ENCODE measurements at regions not wholly inside any gene's neighbourhood (a gene's known extent, or its start where the extent isn't known, plus 50 kb on each side); places are given as distances from the start of the nearest gene placed in this dataset.
A peak's percentile ranks its signal among the peaks of the same experiment; 100 is the strongest.

- ChIA-PET CTCF (interaction anchor here (0.6 kb wide), 1 partner anchor 73 kb away, joined by 10 read pairs; no protein-coding TSS in a partner anchor), POLR2A (ENCODE audit: unreplicated experiment) (interaction anchor here (0.6 to 0.7 kb wide), 2 partner anchors 73 to 877 kb away, joined by 3 to 6 read pairs; no protein-coding TSS in a partner anchor)
- H3K36me3 ChIP-seq (ENCODE audit: low read depth): no peaks in the 10 kb centered on the region
- H3K4me1 ChIP-seq (replicated peaks; ENCODE audit: insufficient read depth): peaks cover 66% of the 10 kb centered on the region
- H3K9me3 ChIP-seq (ENCODE audit: insufficient read depth, low read depth): no peaks in the 10 kb centered on the region
- H3K27ac ChIP-seq: peak overlapping the region; percentile 88
- H4K20me1 ChIP-seq (ENCODE audit: insufficient read depth): no peaks in the 10 kb centered on the region
- peaks cover 42% of the 10 kb centered on the region for H3F3A ChIP-seq (ENCODE audit: insufficient read depth, low read depth)
- no peaks in the 10 kb centered on the region for H3K27me3 ChIP-seq (ENCODE audit: insufficient read depth, low read depth)
- no peaks in the 10 kb centered on the region for H3K79me2 ChIP-seq (ENCODE audit: low read depth)
- intact Hi-C loops (cut with micrococcal nuclease; ENCODE audit: unreplicated experiment): loop anchor here (5.0 to 10.0 kb wide), 3 partner anchors 301 to 883 kb away; partner anchors contain the start of genes DYNLT1 and TMEM242
- no peak overlapping the region for H2AFZ ChIP-seq
- H3K4me3 ChIP-seq: no peak overlapping the region
- TF ChIP-seq EZH2 (IDR thresholded peaks at IDR 0.05; ENCODE audit: low read depth): no peak
- BruUV-seq (replicated peaks): no TSS peak
- H3K4me2 ChIP-seq: peak overlapping the region; percentile 68
- no peaks in the 10 kb centered on the region for H3K9me2 ChIP-seq (ENCODE audit: insufficient read depth)
- DNase-seq: no peak
These were observed 61.6 kb upstream of the SNX9 start for GRCh38 chr6:157761331-157761921.

- CTCF ChIA-PET: interaction anchor here (0.6 kb wide), 1 partner anchor 10 kb away, joined by 3 read pairs; no protein-coding TSS in a partner anchor
- H3K9me2 ChIP-seq (ENCODE audit: insufficient read depth): no peaks in the 10 kb centered on the region
- H3K36me3 ChIP-seq (ENCODE audit: low read depth): no peaks in the 10 kb centered on the region
- no peaks in the 10 kb centered on the region for H3K79me2 ChIP-seq (ENCODE audit: low read depth)
- intact Hi-C loops (cut with micrococcal nuclease; ENCODE audit: unreplicated experiment): loop anchor here (2.0 to 10.0 kb wide), 5 partner anchors 63 to 883 kb away; partner anchors contain the start of genes DYNLT1 and TMEM242
- H3K27ac ChIP-seq: no peak overlapping the region
- H4K20me1 ChIP-seq (ENCODE audit: insufficient read depth): no peaks in the 10 kb centered on the region
- H3K4me2 ChIP-seq: peak overlapping the region; percentile 68
- peaks cover 42% of the 10 kb centered on the region for H3F3A ChIP-seq (ENCODE audit: insufficient read depth, low read depth)
- H3K4me3 ChIP-seq: no peak overlapping the region
- H2AFZ ChIP-seq: no peak overlapping the region
- DNase-seq: no peak
- POLR2A ChIA-PET (ENCODE audit: unreplicated experiment): interaction anchor here (0.7 kb wide), 1 partner anchor 878 kb away, joined by 6 read pairs; no protein-coding TSS in a partner anchor
- BruUV-seq (replicated peaks): no TSS peak
- no peaks in the 10 kb centered on the region for H3K9me3 ChIP-seq (ENCODE audit: insufficient read depth, low read depth)
- H3K27me3 ChIP-seq (ENCODE audit: insufficient read depth, low read depth): no peaks in the 10 kb centered on the region
- peaks cover 61% of the 10 kb centered on the region for H3K4me1 ChIP-seq (replicated peaks; ENCODE audit: insufficient read depth)
- TF ChIP-seq CTCF (conservative IDR thresholded peaks at IDR 0.05) (no peak), EZH2 (IDR thresholded peaks at IDR 0.05; ENCODE audit: low read depth) (no peak)
These were observed 61.1 kb upstream of the SNX9 start for GRCh38 chr6:157761926-157762325.

- H3K4me1 ChIP-seq (replicated peaks; ENCODE audit: insufficient read depth): peaks cover 59% of the 10 kb centered on the region
These were observed 60.4 kb upstream of the SNX9 start for GRCh38 chr6:157762636-157763035.

More at GRCh38 chr6:157762636-157763035, 60.4 kb upstream of the SNX9 start:
- Histone ChIP-seq H4K20me1 (ENCODE audit: insufficient read depth) (no peaks in the 10 kb centered on the region), H3K79me2 (ENCODE audit: low read depth) (no peaks in the 10 kb centered on the region), H3K4me3 (no peak overlapping the region), H3F3A (ENCODE audit: insufficient read depth, low read depth) (peaks cover 42% of the 10 kb centered on the region), H2AFZ (no peak overlapping the region), H3K4me2 (peak overlapping the region; percentile 72), H3K9me3 (ENCODE audit: insufficient read depth, low read depth) (no peaks in the 10 kb centered on the region), H3K9me2 (ENCODE audit: insufficient read depth) (no peaks in the 10 kb centered on the region), H3K27me3 (ENCODE audit: insufficient read depth, low read depth) (no peaks in the 10 kb centered on the region), H3K36me3 (ENCODE audit: low read depth) (no peaks in the 10 kb centered on the region), H3K27ac (peak overlapping the region; percentile 99)
- DNase-seq: no peak
- no TSS peak for BruUV-seq (replicated peaks)
- TF ChIP-seq EZH2 (IDR thresholded peaks at IDR 0.05; ENCODE audit: low read depth): no peak
- TF ChIP-seq CTCF (conservative IDR thresholded peaks at IDR 0.05): no peak; the same call in 1 of the 2 replicates
- intact Hi-C loops (cut with micrococcal nuclease; ENCODE audit: unreplicated experiment): loop anchor here (1.0 to 10.0 kb wide), 6 partner anchors 62 to 882 kb away; partner anchors contain the start of genes DYNLT1 and TMEM242
- ChIA-PET POLR2A (ENCODE audit: unreplicated experiment) (no interaction called here), CTCF (interaction anchor here (0.6 kb wide), 1 partner anchor 9 kb away, joined by 3 read pairs; no protein-coding TSS in a partner anchor)
